NB4 (cell line): ENCODE measurements at regions not wholly inside any gene's neighbourhood (a gene's known extent, or its start where the extent isn't known, plus 50 kb on each side); places are given as distances from the start of the nearest gene placed in this dataset.

Experiments used
- MYC ChIP-seq: IDR thresholded peaks from 2 replicates; pipeline ENCODE4 v1.6.1; 2011; ENCODE audit warnings: low read depth, low read length
- POLR2A ChIP-seq: IDR thresholded peaks from 2 replicates; pipeline ENCODE4 v1.6.1; 2011; ENCODE audit warnings: mild to moderate bottlenecking; ENCODE audit not compliant: insufficient read length; ENCODE audit errors: extremely low read depth
- TF ChIP-seq, protein P1 (sequence below): IDR thresholded peaks from one replicate; pipeline ENCODE4 v1.5.1; 2012; ENCODE audit warnings: low read depth, low read length

GRCh38 chr6:12371151-12371550 is 81.0 kb downstream of the EDN1 start:
- TF ChIP-seq, protein P1, sequence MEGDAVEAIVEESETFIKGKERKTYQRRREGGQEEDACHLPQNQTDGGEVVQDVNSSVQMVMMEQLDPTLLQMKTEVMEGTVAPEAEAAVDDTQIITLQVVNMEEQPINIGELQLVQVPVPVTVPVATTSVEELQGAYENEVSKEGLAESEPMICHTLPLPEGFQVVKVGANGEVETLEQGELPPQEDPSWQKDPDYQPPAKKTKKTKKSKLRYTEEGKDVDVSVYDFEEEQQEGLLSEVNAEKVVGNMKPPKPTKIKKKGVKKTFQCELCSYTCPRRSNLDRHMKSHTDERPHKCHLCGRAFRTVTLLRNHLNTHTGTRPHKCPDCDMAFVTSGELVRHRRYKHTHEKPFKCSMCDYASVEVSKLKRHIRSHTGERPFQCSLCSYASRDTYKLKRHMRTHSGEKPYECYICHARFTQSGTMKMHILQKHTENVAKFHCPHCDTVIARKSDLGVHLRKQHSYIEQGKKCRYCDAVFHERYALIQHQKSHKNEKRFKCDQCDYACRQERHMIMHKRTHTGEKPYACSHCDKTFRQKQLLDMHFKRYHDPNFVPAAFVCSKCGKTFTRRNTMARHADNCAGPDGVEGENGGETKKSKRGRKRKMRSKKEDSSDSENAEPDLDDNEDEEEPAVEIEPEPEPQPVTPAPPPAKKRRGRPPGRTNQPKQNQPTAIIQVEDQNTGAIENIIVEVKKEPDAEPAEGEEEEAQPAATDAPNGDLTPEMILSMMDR: no peak
- no peak for TF ChIP-seq POLR2A
- no peak for TF ChIP-seq MYC
